ENCODE measurements at regions not wholly inside any gene's neighbourhood (a gene's known extent, or its start where the extent isn't known, plus 50 kb on each side); places are given as distances from the start of the nearest gene placed in this dataset.

DNA sequence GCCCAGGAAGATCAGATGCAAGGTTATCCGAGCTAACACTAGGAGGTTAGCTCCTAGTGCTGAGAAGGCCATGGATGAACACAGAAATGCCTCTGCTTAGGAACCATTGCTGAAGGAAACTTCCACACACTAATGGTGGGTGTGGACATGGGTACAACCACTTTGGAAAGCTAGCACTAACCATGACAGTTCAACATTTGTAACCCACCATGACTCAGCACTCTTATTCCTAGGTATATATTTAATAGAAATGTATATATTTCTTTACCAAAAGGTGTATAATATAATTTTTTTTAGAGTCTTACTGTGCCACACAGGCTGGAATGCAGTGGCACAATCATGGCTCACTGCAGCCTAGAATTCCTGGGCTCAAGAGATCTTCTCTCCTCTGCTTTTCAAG lies 85.3 kb upstream of the BTBD3 start:
- TF ChIP-seq CTCF (IDR thresholded peaks at IDR 0.05; ENCODE audit: low read depth, low read length), result no peak
- no peak for DNase-seq (ENCODE audit: extremely low read depth, low read depth)

GRCh38 chr20:11832851-11833250 lies 84.8 kb upstream of the BTBD3 start:
- no peak for DNase-seq (ENCODE audit: extremely low read depth, low read depth)
- TF ChIP-seq CTCF (IDR thresholded peaks at IDR 0.05; ENCODE audit: low read depth, low read length), result no peak

- TF ChIP-seq CTCF (IDR thresholded peaks at IDR 0.05; ENCODE audit: low read depth, low read length), result no peak
- no peak for DNase-seq (ENCODE audit: extremely low read depth, low read depth)
Measured at GRCh38 chr20:11833825-11834224, 83.9 kb upstream of the BTBD3 start.

- TF ChIP-seq CTCF (IDR thresholded peaks at IDR 0.05; ENCODE audit: low read depth, low read length), result no peak
- no peak for DNase-seq (ENCODE audit: extremely low read depth, low read depth)
Measured at GRCh38 chr20:11838076-11838636, 79.5 kb upstream of the BTBD3 start.

- DNase-seq (ENCODE audit: extremely low read depth, low read depth), result no peak
- no peak for TF ChIP-seq CTCF (IDR thresholded peaks at IDR 0.05; ENCODE audit: low read depth, low read length)
Measured at GRCh38 chr20:11841972-11842461, 75.7 kb upstream of the BTBD3 start.

GRCh38 chr20:11843289-11843688 lies 74.4 kb upstream of the BTBD3 start:
- TF ChIP-seq CTCF (IDR thresholded peaks at IDR 0.05; ENCODE audit: low read depth, low read length), result no peak
- DNase-seq (ENCODE audit: extremely low read depth, low read depth), result no peak

DNA sequence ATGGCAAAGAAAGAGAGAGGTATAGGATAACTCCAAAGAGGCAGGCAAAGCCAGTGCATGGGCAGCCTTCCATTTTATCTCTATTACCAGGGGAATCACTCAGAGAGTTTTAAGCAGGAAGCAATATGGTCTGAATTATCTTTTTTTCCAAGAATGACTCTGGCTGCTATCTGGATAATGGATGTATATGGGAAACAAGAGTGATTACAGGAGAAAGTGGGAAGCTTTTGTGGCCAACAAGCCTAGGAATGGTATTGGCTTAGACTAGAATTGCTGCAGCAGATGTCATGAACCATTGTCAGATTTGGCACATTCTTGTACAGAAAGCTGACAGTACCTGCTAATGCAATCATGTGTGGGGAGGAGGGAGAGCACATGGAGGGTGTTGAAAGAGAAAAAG lies 73.0 kb upstream of the BTBD3 start:
- no peak for TF ChIP-seq CTCF (IDR thresholded peaks at IDR 0.05; ENCODE audit: low read depth, low read length)
- DNase-seq (ENCODE audit: extremely low read depth, low read depth), result no peak
